HEK293 (cell line): ENCODE measurements at regions not wholly inside any gene's neighbourhood (a gene's known extent, or its start where the extent isn't known, plus 50 kb on each side); places are given as distances from the start of the nearest gene placed in this dataset.

Experiments
- AEBP2 ChIP-seq: fragments of 450-650 bp; formaldehyde crosslinking; IDR thresholded peaks from 2 replicates; pipeline ENCODE4 v1.5.1; 2016; ENCODE audit warnings: missing biosample characterization, missing genetic modification characterization, borderline replicate concordance
- ATF2 ChIP-seq: fragments of 450-650 bp; formaldehyde crosslinking; IDR thresholded peaks from 2 replicates; pipeline ENCODE4 v1.5.1; 2016; ENCODE audit warnings: missing biosample characterization, missing genetic modification characterization, low read depth
- GLI4 ChIP-seq: fragments of 450-650 bp; formaldehyde crosslinking; IDR thresholded peaks from 2 replicates; pipeline ENCODE4 v1.5.1; 2016; ENCODE audit warnings: missing biosample characterization, missing genetic modification characterization
- KLF1 ChIP-seq: fragments of 450-650 bp; formaldehyde crosslinking; IDR thresholded peaks from 2 replicates; pipeline ENCODE4 v1.5.1; 2016; ENCODE audit warnings: missing biosample characterization, missing genetic modification characterization
- REPIN1 ChIP-seq: fragments of 450-650 bp; formaldehyde crosslinking; IDR thresholded peaks from 2 replicates; pipeline ENCODE4 v1.5.1; 2017; ENCODE audit warnings: missing biosample characterization, missing genetic modification characterization, low read depth
- SP2 ChIP-seq: fragments of 450-650 bp; formaldehyde crosslinking; IDR thresholded peaks from 2 replicates; pipeline ENCODE4 v1.5.1; 2016; ENCODE audit warnings: missing biosample characterization, missing genetic modification characterization
- TCF7L2 ChIP-seq: IDR thresholded peaks from 2 replicates; pipeline ENCODE4 v1.6.1; 2011; ENCODE audit warnings: low read depth, mild to moderate bottlenecking, inconsistent platforms, low read length, moderate library complexity, borderline replicate concordance
- ZBTB17 ChIP-seq: fragments of 450-650 bp; formaldehyde crosslinking; IDR thresholded peaks from 2 replicates; pipeline ENCODE4 v1.5.1; 2016; ENCODE audit warnings: missing biosample characterization, missing genetic modification characterization
- ZBTB49 ChIP-seq: fragments of 450-650 bp; formaldehyde crosslinking; IDR thresholded peaks from 2 replicates; pipeline ENCODE4 v1.5.1; 2016; ENCODE audit warnings: missing biosample characterization, missing genetic modification characterization, low read depth
- ZFP41 ChIP-seq: fragments of 450-650 bp; formaldehyde crosslinking; IDR thresholded peaks from 2 replicates; pipeline ENCODE4 v1.5.1; 2016; ENCODE audit warnings: missing biosample characterization, missing genetic modification characterization, borderline replicate concordance
- ZNF112 ChIP-seq: fragments of 450-650 bp; formaldehyde crosslinking; IDR thresholded peaks from 2 replicates; pipeline ENCODE4 v1.5.0; 2017; ENCODE audit warnings: missing biosample characterization, missing genetic modification characterization
- ZNF146 ChIP-seq: fragments of 450-650 bp; formaldehyde crosslinking; IDR thresholded peaks from 2 replicates; pipeline ENCODE4 v1.5.1; 2016; ENCODE audit warnings: missing biosample characterization, missing genetic modification characterization
- ZNF211 ChIP-seq: fragments of 450-650 bp; formaldehyde crosslinking; IDR thresholded peaks from 2 replicates; pipeline ENCODE4 v1.5.1; 2016; ENCODE audit warnings: low read depth, missing biosample characterization, missing genetic modification characterization
- ZNF223 ChIP-seq: fragments of 450-650 bp; formaldehyde crosslinking; IDR thresholded peaks from 2 replicates; pipeline ENCODE4 v1.5.1; 2016; ENCODE audit warnings: missing biosample characterization, missing genetic modification characterization
- ZNF239 ChIP-seq: fragments of 450-650 bp; formaldehyde crosslinking; IDR thresholded peaks from 2 replicates; pipeline ENCODE4 v1.5.1; 2016; ENCODE audit warnings: missing biosample characterization, missing genetic modification characterization
- ZNF24 ChIP-seq: fragments of 450-650 bp; formaldehyde crosslinking; IDR thresholded peaks from 2 replicates; pipeline ENCODE4 v1.5.1; 2016; ENCODE audit warnings: missing biosample characterization, missing genetic modification characterization
- ZNF26 ChIP-seq: fragments of 450-650 bp; formaldehyde crosslinking; IDR thresholded peaks from 2 replicates; pipeline ENCODE4 v1.5.1; 2016; ENCODE audit warnings: missing biosample characterization, missing genetic modification characterization
- ZNF274 ChIP-seq, 2 experiments: fragments of 200-500 bp in 1 of 2; fragments of 450-650 bp in 1 of 2; sonication (Bioruptor generic) in 1 of 2; formaldehyde crosslinking in 1 of 2; IDR thresholded peaks; 2 replicates each; pipeline versions ENCODE4 v1.5.1 to v1.6.1; 2014 to 2016; ENCODE audit warnings: borderline replicate concordance in 1 of 2, inconsistent platforms in 1 of 2, low read length in 1 of 2, missing biosample characterization in 1 of 2, missing genetic modification characterization in 1 of 2
- ZNF354C ChIP-seq: fragments of 450-650 bp; formaldehyde crosslinking; IDR thresholded peaks from 2 replicates; pipeline ENCODE4 v1.5.1; 2016; ENCODE audit warnings: missing biosample characterization, missing genetic modification characterization, low read depth, borderline replicate concordance
- ZNF366 ChIP-seq: fragments of 450-650 bp; formaldehyde crosslinking; conservative IDR thresholded peaks from 2 replicates; pipeline ENCODE4 v1.5.1; 2016; ENCODE audit warnings: missing biosample characterization, missing genetic modification characterization
- ZNF37A ChIP-seq: fragments of 450-650 bp; IDR thresholded peaks from 2 replicates; pipeline ENCODE4 v1.5.1; 2018; ENCODE audit warnings: missing biosample characterization, missing genetic modification characterization
- ZNF391 ChIP-seq: fragments of 450-650 bp; formaldehyde crosslinking; IDR thresholded peaks from 2 replicates; pipeline ENCODE4 v1.5.1; 2016; ENCODE audit warnings: low read depth, missing biosample characterization, missing genetic modification characterization, borderline replicate concordance
- ZNF394 ChIP-seq: fragments of 450-650 bp; formaldehyde crosslinking; IDR thresholded peaks from 2 replicates; pipeline ENCODE4 v1.5.1; 2016; ENCODE audit warnings: missing biosample characterization, missing genetic modification characterization, mild to moderate bottlenecking, moderate library complexity, borderline replicate concordance
- ZNF398 ChIP-seq: fragments of 450-650 bp; formaldehyde crosslinking; IDR thresholded peaks from 2 replicates; pipeline ENCODE4 v1.5.1; 2017; ENCODE audit warnings: missing biosample characterization, missing genetic modification characterization
- ZNF48 ChIP-seq: fragments of 450-650 bp; formaldehyde crosslinking; IDR thresholded peaks from 2 replicates; pipeline ENCODE4 v1.5.1; 2016; ENCODE audit warnings: missing biosample characterization, missing genetic modification characterization
- ZNF530 ChIP-seq: fragments of 450-650 bp; formaldehyde crosslinking; IDR thresholded peaks from 2 replicates; pipeline ENCODE4 v1.5.1; 2016; ENCODE audit warnings: low read depth, missing biosample characterization, missing genetic modification characterization
- ZNF610 ChIP-seq: fragments of 450-650 bp; formaldehyde crosslinking; IDR thresholded peaks from 2 replicates; pipeline ENCODE4 v1.5.1; 2016; ENCODE audit warnings: missing biosample characterization, missing genetic modification characterization, borderline replicate concordance
- ZNF629 ChIP-seq: fragments of 450-650 bp; formaldehyde crosslinking; IDR thresholded peaks from 2 replicates; pipeline ENCODE4 v1.5.1; 2017; ENCODE audit warnings: missing biosample characterization, missing genetic modification characterization
- ZNF660 ChIP-seq: fragments of 450-650 bp; IDR thresholded peaks from 2 replicates; pipeline ENCODE4 v1.5.1; 2018; ENCODE audit warnings: missing biosample characterization, mild to moderate bottlenecking, missing genetic modification characterization
- ZNF670 ChIP-seq: fragments of 450-650 bp; formaldehyde crosslinking; IDR thresholded peaks from 2 replicates; pipeline ENCODE4 v1.5.1; 2016; ENCODE audit warnings: missing biosample characterization, missing genetic modification characterization, low read depth
- ZNF785 ChIP-seq: fragments of 450-650 bp; formaldehyde crosslinking; IDR thresholded peaks from 2 replicates; pipeline ENCODE4 v1.5.1; 2016; ENCODE audit warnings: missing biosample characterization, missing genetic modification characterization

- TF ChIP-seq ZNF398 (tag by site-specific recombination) (no peak; the same call in 1 of the 2 replicates), REPIN1 (tag by site-specific recombination) (no peak), ZNF670 (tag by site-specific recombination) (no peak), ZNF146 (tag by site-specific recombination) (no peak), ZBTB49 (tag by site-specific recombination) (no peak), ZBTB17 (tag by site-specific recombination) (peak; percentile 98), ZFP41 (tag by site-specific recombination) (no peak), TCF7L2 (0 out of 2 replicates have a peak, but pooled peaks have one; percentile 14), ZNF530 (peak; percentile 98), ZNF112 (tag by site-specific recombination) (no peak), ZNF239 (tag by site-specific recombination) (no peak), ZNF26 (tag by site-specific recombination) (no peak), KLF1 (tag by site-specific recombination) (no peak), ZNF660 (tag by site-specific recombination) (peak; percentile 97), ZNF37A (no peak), AEBP2 (tag by site-specific recombination) (no peak), GLI4 (tag by site-specific recombination) (no peak), ZNF394 (tag by site-specific recombination) (peak; percentile 90), ZNF610 (tag by site-specific recombination) (peak; percentile 62), ZNF48 (tag by site-specific recombination) (no peak), ZNF24 (tag by site-specific recombination) (peak; percentile 83), ZNF629 (tag by site-specific recombination) (peak; percentile 76), ATF2 (tag by site-specific recombination) (no peak), SP2 (tag by site-specific recombination) (peak; percentile 52), ZNF391 (tag by site-specific recombination) (no peak), ZNF354C (tag by site-specific recombination) (no peak), ZNF211 (no peak), ZNF785 (tag by site-specific recombination) (peak; percentile 73), ZNF274 (IDR thresholded peaks at IDR 0.05; ENCODE audit: low read length) (no peak), ZNF274 (tag by site-specific recombination; IDR thresholded peaks at IDR 0.05; ENCODE audit: borderline replicate concordance) (no peak), ZNF366 (tag by site-specific recombination) (peak; percentile 99), ZNF223 (tag by site-specific recombination) (peak; percentile 37; the same call in 1 of the 2 replicates)
Observed at GRCh38 chr7:149690688-149691446, 82.5 kb downstream of the ZNF467 start (continued).
